GM04504 (cell line): ENCODE measurements at regions not wholly inside any gene's neighbourhood (a gene's known extent, or its start where the extent isn't known, plus 50 kb on each side); places are given as distances from the start of the nearest gene placed in this dataset.
A peak's percentile ranks its signal among the peaks of the same experiment; 100 is the strongest.
"Not testable (repeated sequence)": the region's sequence is repeated elsewhere in the genome, so short reads cannot be mapped to it uniquely, and the experiment has no call there.

Experiments
- DNase-seq: peaks from one replicate; pipeline ENCODE4 v3.0.0-alpha.2; 2012; ENCODE audit warnings: low read depth

DNA sequence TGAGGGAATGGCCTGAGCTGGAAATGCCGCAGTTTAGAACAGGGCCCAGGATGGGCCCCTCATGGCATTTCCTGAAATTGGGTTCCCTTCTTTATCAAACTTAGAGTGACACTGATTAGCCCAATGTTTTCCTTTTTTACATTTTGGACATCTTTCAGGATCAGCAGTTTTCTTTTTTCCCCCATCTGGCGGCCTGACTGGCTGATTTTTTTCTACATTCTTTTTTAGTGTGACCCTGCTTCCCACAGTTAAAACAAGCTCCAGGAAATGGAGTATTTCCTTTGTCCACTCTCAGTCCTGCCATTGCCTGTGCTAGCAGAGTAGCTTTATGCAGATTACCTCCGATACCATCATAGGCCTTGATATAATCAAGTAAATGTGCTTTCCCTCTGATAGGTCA lies 185.8 kb upstream of the IGF1 start:
- not testable (repeated sequence) for DNase-seq

DNA sequence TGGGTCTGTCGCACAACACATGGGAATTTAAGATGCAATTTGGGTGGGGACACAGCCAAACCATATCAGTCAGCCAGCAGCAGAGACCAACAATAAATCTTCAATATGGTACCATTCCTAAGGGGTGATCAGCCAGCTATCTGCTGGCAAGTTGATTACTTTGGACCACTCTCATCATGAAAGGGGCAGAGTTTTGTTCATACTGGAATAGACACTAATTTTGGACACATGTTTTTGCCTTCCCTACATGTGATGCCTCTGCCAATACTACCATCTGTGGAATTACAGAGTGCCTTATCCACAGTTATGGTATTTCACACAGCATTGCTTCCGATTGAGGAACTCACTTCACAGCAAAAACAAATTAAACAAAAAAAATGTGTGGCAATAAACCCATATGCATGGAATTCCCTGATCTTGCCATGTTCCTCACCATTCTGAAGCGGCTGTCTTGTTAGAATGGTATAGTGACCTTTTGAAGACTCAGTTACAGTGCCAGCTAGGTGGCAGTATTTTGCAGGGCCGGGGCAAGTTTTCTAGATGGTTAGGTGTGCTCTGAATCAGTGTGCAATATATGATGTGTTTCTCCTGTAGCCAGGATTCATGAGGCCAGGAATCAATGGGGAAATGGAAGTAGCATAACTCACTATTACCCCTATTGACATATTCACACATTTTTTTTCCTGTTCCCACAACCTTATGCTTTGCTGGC lies 179.0 kb upstream of the IGF1 start:
- DNase-seq: no peak

DNA sequence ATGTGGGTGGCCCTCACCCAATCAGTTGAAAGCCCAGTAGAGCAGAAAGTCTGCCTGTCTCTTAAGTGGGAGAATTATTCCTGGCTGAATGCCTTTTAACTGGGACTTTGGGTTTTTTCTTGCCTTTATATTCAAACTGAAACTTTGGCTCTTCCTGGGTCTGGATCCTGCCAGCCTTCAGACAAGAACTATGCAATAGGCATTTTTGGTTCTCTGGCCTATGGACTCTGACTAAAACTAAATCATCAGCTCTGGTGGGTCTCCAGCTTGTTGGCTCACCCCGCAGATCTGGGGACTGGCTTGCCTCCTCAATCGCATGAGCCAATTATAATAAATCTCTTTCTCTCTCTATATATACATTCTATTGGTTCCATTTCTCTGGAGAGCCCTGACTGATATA lies 173.0 kb upstream of the IGF1 start:
- no peak for DNase-seq

- DNase-seq: no peak
Observed at GRCh38 chr12:102652645-102653313, 172.4 kb upstream of the IGF1 start.

DNA sequence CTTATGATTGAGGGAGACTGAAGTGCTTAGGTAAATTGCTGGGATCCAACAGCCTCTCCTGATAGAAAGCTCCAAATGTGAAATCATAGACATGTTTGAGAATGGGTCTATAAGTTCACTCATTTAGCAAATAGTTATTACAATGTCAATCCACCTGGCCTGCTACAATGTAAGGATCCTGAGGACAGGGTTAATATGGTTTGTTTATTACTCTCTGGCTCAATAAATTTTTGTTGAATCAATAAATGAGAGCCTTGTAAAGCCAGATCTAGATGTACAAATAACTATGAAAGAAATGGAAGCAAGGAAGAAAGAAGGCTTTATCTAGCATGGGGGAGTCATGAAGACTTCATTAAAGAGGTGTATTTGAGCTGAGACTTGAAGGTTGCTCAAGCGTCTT lies 165.6 kb upstream of the IGF1 start:
- no peak for DNase-seq

DNA sequence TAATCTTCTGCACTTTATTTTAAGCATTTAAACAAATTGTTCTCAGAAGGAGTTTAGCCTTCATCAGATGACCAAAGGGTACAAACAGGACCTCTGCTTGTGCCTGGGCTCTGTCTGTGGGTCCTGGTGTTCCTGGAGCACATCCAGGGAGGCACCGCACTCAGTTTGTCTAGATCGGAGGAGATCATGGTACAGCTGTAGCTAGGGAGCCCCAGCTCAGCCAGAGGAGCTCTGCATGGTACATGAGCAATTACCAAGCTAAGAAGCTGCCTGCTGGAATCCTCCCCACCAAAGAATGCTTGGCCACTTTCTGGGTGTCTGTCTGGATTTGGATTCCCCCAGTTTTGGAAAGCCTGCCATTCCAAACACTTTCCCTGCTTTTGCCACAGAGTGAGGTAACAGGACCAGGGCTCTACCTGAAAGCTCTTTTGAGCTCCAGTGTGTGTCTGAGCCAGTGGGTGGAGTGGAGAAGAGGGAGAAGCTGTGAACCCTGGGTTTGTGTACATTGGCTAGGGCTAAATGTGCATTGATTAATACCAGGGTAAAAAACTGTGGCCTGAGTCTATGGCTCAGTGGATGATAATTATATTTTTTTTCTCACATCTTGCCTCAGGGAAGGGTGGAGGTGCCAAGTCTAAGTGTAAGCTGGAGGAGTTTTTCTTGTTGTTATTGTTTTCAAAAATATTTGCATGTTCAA lies 163.7 kb upstream of the IGF1 start:
- no peak for DNase-seq

GRCh38 chr12:102642199-102642598 lies 161.8 kb upstream of the IGF1 start:
- peak; percentile 34 for DNase-seq

- not testable (repeated sequence) for DNase-seq
Observed at GRCh38 chr12:102640658-102641057, 160.3 kb upstream of the IGF1 start.

GRCh38 chr12:102638777-102639176 lies 158.4 kb upstream of the IGF1 start:
- DNase-seq: no peak

DNA sequence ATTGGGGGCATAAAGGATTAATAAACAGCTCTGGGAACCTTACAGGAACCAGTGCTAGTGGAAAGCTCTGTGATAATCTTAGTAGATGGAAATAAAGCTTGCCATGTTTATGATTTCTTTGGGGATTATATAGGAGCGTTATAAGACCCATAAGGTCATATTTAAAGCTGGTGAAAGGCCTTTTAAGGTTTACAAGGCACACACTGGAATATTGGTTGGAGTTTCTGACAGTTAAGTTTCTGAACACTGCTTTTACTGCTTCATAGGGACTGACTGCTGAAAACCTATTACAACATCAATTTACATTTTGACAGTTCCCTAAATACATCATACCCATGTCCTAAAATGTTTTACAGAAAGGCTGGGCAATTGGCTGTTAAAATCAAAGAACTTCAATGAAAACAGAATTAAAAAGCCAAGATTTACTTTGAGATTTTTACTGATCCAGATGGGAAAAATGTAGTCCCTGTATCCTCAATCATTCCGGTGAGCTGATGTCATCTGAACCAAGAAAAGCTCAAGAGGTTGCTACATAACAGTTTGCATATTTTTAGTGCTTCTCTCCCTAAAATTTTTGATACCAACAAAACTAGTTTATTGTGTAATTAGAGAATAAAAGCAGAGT lies 153.7 kb upstream of the IGF1 start:
- DNase-seq: peak; percentile 72

- DNase-seq: peak; percentile 58
Observed at GRCh38 chr12:102631274-102631673, 150.9 kb upstream of the IGF1 start.

DNA sequence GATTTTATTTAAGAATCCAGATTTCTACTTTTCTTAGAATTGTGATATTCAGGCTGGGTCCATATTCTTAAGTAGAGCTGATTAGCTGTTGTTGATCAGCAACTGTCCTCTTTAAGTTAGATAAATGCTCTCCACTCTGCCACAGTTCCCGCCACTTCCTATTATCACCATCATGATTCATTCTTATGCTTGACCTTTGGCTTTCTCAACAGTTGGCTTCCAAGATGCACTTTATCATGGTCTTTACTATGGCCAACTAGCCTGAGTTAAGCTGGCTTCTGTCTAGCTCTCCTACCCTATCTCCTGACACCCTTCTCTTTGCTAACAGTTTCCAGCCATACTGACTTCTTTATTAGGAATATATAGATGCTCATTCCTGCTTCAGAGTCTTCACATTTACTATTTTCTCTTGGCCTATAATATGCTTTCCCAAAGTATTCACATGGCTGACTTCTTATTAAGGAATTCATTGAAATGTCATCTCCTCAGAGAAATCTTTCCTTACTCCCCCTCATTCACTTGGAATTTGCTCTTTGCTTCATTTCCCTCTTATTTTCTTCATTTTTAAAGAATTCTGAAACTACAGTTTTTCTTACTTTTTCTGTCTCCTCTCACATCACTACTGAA lies 149.0 kb upstream of the IGF1 start:
- DNase-seq: no peak

DNA sequence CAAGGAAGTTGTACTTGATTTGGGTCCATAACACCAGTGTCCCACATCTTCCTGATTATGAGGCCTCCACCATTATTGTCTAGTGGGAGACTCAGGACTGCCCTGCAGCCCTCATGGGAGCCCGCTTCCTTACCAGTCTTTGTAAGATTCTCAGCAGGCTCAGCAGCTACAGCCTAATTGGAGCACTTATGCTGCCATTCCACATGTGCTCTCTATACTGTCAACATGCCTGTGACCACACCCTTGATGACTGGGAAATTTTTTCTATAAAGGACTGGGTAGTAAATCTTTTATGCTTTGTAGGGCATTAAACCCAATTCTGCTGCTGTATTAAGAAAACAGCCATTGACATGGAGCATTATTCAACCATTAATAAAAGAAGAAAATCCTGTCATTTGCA lies 145.5 kb upstream of the IGF1 start:
- DNase-seq: no peak

GRCh38 chr12:102622618-102623017 lies 142.3 kb upstream of the IGF1 start:
- DNase-seq: no peak

DNA sequence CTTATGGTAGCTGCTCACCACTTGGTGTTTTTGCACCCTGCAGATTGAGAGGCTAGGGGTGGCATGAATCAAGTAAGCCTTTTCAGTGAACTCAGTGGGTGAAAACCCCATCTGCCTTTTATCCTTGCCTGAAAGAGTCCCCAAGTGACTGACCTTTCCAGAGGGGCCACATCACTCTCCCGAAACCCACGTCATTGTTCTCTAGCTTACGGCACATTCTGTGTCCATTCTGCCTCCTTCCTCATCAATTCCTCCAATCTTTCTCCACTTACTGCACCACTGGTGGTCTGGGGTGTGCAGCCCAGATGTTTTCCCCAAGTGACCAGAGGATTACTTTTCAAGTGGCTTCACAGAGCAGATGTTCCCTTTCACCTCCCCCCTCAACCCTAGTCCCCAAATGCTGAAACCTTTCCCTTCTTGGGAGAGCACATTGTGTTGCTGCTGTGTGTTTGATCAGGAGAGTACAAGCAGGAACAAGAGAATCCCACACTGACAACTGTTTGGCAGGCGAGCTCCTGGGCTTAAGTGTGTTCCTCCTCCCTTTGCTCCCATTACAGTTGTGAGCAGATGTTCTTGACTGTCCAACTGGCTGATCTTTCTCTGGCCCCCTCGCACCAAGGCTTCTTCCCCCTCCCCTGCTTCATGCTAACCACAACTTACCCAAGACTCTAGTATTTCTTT lies 138.0 kb upstream of the IGF1 start:
- no peak for DNase-seq

DNA sequence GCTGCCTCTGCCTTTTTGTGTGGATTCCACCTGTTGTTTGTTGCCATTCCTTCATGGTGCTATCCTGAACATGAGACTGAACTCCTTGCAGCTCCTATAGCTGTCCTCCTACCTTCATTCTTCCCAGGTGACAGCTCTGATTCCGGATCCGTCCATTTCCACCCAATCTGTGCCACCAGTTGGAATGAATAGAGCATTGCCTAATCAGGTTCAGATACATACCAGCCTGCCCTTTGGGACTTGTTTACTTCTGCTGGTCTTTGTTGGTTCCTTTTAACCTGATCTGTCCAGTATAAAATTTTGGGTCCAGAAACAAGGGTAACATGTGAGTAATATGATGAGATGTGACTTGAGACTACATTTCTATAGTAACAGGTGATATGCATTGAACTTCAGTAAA lies 136.3 kb upstream of the IGF1 start:
- DNase-seq: no peak

- DNase-seq: no peak
Observed at GRCh38 chr12:102611995-102612394, 131.6 kb upstream of the IGF1 start.

DNA sequence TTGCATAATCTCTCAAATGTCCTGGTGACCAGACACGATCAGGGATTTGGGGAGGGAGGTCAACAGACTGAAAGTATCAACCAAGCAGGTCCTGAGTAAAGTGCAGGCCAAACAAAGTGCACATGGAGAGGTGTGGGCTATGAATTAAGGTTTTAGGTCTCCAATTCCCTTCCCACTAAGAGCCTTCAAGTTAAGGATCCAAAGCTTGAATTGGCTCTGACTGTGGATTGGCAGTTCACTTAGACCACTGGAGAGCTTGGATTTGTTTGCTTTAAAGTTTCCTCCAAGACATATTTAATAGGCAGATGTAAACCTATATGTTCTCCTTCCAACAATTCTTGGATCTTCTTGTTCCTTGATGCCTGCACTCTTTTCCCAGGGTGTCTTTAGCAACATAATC lies 129.6 kb upstream of the IGF1 start:
- DNase-seq: no peak

DNA sequence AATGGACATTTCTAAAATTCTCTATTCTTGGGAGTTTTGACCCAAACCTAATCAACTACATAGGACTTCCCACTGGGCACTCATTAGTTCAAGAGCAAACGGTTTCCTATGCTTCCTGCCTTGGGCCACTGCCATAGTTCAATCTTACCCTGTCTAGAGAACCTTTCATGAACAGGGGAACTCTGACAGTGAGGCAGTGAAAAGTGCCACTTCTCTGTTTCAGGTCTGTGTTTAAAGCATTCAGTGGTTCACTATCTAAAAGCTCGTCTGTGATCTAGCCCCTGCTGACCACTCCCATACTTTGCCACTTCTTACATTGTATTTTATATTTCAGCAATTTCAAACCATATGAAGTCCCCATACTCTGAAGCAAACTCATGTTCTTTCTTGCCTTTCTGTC lies 122.7 kb upstream of the IGF1 start:
- DNase-seq: no peak

- no peak for DNase-seq
Observed at GRCh38 chr12:102602521-102602920, 122.2 kb upstream of the IGF1 start.

- no peak for DNase-seq
Observed at GRCh38 chr12:102601621-102602020, 121.3 kb upstream of the IGF1 start.

DNA sequence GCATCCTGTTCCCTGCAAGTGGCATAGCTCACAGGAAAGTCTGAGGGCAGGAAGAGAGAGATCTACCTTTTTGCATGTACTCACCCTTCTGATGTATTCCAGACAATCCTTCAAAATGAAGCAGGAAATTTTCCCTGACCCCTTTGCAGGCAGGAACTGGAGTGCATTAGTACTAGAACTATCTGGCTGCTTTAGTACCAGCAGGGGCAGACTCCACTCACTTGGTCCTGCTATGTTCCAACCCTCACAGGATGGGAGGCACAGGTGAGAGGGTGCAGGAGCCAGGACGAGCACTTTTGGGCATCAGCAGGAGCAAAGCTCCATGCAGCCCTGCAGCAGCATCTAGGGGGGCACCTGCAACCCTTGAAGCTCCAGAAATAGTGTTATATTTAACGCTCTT lies 116.3 kb upstream of the IGF1 start:
- no peak for DNase-seq
